GM21825 (cell line): ENCODE measurements at regions not wholly inside any gene's neighbourhood (a gene's known extent, or its start where the extent isn't known, plus 50 kb on each side); places are given as distances from the start of the nearest gene placed in this dataset.
"Not testable (repeated sequence)": the region's sequence is repeated elsewhere in the genome, so short reads cannot be mapped to it uniquely, and the experiment has no call there.

Experiments
- ATAC-seq: cut with Tn5 transposase; IDR thresholded peaks from one replicate; pipeline ENCODE4 v1.9.1; 2021; ENCODE audit warnings: mild to moderate bottlenecking, moderate library complexity; ENCODE audit not compliant: unreplicated experiment

DNA sequence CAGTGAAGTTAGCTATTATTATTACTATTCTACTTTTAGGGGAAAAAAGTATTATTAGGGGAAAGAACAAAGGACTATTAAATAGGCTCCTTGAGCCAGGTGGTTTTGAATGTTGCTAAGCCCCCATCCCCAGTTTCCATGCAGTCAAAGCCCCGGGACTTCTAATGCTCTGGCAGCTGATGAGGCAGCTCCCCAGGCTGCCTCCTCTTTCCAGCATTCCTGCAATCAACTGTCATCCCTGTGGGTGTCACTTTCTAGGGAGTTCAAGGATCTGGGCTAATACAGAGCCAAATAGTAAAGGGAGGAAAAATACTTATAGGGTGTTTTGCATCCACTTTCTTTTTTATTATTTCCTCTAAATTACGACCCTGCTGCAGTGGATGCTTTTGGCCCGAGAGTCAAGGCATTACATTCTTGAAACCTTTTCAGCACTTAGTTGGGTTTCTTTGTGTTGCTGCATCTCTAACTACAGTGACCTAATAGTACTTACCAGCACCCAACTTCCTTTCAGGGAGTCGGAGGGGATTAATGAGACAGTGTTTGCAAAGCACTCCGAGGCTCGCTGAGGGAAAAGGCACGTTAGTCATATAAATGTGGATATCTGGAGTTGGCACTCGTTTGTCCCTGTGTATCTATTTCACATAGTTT is 303.9 kb upstream of the MAP3K7 start:
- no peak for ATAC-seq

DNA sequence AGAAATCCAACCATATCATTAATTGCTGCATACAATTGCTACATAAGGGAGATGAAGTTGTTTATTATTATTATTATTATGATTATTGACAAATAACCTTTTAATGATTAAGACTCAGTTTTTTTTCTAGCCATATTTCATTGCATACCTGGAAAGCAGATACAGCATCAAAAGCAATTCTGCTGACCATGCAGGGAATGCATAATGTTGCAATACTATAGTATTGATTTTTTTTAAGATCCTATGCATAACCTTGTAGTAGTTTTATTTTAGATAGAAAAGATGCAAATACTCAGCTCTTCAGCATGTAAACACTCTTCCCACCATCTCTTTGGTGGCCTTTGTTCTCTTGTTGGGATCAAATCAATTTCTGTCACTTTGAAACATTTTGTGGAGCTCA is 300.9 kb upstream of the MAP3K7 start:
- ATAC-seq, result no peak

DNA sequence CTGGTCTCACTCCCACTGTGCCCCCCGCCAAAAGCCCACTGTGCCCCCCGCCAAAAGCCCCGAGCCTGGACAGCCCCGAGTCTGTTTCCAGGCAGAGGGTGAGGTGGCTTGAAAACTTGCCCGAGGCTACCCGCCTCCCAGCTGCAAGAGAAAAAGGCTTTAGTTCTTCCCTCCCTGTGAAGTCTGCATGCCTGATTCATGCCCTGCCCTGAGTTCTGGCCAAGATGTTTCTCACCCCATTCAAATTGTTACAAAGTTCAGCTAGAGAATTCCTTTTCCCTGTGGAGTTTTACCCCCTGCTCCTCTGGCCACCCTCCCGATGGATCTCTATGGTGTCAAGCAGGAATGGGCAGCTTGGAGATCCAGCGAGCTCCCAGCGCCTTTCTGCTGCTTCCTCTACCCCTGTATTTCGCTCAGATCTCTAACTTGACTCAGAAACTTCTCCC is 298.8 kb upstream of the MAP3K7 start:
- ATAC-seq, result no peak

DNA sequence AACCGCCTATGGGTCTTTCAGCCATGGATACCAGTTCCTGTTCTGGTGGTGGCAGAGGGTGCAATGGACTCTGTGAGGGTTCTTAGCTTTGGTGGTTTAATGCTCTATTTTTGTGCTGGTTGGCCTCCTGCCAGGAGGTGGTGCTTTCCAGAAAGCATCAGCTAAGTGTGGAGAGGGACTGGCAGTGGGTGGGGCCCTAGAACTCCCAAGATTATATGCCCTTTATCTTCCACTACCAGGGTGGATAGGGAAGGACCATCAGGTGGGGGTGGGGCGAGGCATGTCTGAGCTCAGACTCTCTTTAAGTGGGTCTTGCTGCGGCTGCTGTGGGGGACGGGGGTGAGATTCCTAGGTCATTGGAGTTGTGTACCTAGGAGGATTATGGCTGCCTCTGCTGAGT is 298.3 kb upstream of the MAP3K7 start:
- ATAC-seq, result not testable (repeated sequence)

DNA sequence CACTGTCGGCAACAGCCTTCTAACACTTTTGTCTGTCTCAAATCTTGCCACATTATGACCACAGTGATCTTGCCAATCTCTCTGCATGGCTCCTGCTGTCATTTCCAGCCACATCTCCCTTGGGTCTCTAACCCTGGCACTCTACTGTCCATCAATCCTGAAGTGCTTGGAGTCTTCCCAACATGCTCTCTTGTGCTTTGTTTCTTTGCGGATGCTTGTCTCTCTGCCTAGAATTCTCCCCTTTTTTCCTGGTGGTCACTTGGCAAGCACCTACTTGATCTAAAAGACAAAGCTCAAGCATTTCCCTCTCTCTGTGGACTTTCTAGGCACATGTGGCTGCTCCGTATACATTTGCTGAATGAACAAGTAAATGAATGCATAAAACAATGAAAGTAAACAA is 290.7 kb upstream of the MAP3K7 start:
- ATAC-seq, result no peak

DNA sequence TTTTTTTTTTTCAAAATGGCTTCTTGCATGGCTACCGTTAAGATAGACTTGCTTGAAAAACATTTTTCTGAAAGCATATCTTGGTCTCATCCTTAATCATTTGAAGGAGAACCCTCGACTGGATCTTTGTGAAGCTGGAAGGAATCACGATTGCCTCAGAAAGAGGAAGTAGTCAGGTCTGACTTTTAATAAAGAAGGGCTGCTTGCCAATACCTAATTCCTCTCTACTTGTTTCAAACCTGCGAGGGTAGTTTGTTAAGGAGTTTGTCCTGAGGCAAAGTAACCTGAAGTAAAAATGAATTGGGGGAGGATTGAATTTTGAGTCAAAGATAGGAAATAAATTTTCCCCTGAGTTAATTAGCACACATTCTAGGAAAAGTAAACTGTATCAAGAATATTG is 288.1 kb upstream of the MAP3K7 start:
- ATAC-seq, result no peak

DNA sequence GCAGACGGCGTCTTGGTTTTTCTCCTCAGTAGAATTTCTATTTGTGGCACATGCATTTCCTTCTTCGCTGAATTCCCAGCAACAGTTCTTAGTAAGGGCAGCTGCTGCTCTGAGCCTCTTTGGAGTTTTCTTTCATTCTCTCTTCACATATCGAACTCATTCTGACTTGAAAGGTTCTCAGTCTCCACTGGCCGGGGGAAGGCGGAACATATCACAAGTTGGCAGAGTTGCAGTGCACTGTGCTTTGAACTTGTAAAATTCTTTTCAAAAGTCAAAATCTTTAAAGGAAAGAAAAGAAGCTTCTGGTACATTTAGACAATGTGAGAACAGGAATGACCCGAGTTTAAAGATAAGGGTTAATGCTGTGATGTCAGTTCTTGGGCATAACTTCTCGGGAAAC is 286.1 kb upstream of the MAP3K7 start:
- no peak for ATAC-seq

DNA sequence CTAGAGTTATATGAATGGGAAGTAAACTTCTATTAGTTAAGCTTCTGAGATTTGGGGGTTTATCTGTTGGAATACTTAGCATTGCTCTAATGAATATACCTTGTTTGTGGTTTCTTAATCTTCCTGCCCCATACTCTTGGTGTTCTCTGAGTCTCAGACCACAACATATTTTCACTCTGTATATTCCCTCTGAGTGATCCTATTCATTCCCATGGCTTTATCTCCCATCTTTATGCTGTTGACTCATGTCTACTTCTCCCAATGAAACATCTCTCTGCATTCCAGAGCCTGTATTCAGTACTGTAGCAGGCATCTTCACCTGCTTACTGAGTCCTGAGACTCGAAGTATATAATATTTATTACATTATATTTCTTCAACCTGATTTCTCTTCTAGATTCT is 283.7 kb upstream of the MAP3K7 start:
- ATAC-seq, result no peak

DNA sequence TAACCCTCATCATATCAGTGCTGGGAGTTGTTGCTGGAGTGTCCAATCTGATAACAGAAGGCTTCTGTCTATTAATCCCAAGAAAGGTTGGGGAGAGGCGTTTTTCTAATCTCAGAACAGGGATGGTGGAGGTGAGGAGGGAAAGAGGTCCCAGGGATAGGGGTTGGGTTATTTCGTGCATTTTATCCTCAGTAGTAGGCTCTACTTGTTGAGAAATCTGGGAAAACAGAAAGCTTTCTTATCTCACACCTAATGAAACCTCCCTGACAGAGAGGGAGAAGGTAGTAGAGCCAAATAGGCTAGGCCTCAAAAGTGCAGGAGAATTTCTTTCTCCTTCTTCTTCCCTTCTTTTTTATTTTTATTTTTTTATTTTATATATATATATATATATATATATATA is 281.8 kb upstream of the MAP3K7 start:
- no peak for ATAC-seq

DNA sequence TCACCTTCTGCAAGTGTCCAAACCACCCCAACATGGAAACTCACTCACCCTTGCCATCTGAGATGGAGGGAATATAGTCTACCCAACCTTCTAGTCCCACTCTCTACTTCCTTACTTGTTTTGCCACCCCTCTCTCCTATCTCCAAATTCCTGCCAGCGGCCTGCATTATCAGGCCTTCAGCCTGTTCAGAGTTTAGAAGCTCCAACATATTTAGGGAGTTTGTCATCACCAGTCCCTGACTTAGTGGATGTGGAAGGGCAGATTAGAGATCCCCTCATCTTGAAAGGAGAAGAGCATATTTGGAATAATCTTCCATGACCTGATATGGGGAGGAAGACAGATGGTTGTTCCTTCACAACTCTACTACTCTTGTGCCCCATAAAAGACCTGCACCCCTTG is 281.4 kb upstream of the MAP3K7 start:
- ATAC-seq, result no peak

DNA sequence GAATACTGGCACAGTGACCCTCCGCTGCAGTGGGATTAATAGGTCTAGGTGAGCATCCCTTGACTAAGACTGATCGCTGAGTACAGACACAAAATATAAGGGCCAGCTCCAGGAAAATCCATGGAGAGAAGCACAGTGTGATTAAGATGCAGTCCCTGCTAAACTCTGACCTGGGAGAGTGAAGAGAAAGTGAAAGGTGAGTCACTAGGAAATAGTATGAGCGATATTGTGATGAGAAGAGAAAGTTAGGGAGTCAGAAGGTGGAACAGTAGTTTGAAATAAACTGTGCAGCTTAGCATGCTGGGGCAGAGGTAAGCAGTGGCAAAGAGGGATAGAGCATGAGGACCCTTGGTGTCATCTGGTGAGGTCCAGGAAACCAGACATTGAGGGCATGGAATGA is 278.6 kb upstream of the MAP3K7 start:
- ATAC-seq, result no peak

DNA sequence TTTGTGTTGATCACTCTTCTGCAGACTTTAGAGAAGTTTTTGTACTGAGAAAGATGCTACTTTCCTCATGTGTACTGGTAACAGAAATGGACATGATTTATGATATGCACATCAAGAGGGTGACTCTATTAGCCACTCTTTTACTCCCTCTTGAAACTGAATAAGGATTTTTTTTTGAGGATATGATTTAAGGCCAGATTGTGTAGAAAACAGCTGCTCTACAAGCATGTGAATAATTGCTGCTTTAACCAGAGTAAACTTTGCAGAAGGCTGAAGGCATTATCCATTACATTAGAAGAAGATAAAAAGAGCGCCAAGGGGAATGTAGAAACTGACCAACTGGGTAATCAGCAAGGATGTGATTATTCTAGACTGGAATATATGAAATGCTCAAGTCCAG is 276.2 kb upstream of the MAP3K7 start:
- no peak for ATAC-seq

DNA sequence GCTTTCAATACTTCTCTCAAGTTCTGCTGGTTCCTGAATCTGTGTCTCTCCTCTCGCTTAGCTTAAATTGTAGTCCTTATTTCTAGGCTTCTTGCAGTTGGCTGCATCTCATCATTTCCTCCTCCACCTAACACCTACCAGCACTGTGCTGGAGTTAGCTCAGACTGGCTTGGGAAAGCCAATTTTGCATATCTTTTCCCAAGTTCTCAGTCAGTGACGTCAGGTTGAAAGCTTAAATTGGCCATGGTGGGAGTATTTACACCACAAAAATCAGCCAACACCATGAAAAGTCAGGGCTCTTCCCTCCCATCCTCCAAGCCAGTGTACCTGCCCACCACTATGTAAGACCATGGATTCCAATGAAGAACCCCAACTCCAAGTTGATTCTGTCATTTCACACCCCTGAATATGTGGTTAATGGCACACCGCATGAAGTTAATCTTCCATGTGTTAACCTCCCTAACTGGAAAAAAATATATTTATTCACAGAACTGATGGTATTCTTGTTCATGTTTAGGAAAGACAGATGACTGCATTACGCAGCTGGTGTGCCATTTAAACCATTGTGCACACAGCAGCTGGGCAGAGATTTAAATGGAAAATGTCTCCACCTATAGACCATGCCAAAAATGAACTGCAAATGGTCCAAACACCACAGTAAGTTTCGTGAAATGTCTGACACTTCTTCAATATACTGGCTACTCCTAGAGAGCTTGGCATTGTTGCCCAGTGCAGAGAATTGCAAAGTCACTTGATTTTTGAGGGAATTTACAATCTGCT is 274.1 kb upstream of the MAP3K7 start:
- ATAC-seq, result no peak

DNA sequence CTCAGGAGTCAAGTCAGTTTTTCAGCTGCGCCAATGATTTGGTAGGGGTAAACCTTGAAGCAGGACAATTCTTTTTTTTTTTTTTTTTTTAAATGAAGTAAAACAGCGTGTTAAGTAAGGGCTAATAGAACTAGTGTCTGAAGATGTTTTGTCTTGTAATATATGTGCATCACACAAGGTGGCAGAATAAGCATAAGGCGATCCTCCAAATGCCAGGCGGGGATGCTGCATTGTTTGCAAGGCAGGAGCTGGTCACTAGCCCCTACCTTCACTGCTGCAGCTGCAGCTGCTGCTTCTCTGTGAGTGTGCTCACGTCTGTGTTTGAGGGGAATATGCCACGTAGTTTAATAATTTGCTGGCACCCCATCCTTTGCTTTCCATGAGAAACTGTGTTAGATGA is 272.7 kb upstream of the MAP3K7 start:
- no peak for ATAC-seq

DNA sequence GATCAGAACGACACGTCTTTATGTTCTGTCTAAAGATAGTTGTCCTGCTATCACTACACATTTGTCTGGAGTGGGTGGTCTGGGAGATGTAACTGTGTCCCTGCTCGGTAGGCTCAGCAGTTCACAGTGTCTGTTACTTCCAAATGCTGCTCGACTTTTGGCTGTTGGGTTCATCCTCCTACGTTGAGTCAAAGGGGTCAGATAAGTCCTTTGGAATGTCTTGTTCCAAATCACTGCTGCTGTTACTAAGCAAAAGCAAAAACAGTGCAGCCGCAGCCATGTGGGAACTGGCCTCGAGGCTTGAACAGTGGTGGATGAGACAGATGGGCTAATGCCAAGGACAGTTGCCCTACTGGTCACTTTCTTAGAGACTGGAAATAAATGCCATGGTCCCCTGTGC is 272.2 kb upstream of the MAP3K7 start:
- no peak for ATAC-seq

DNA sequence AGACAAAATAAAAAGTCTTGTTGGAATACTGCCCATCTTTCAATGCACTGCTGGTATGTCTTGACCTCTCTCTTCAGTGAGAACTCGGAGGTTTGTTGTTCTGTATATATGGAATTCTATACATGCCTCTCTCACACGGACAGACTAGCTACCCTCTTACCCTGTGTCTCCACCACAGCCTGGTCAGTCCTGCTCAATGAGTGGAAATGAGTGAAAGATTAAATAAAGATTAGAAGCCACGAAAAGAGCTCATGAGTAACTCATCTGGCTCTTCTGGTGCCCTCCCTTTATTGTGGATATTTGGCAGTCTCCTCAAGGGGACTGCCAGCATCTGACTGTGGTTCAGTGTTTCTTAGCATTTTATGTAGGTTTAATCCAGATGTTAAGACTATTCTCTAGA is 262.8 kb upstream of the MAP3K7 start:
- no peak for ATAC-seq

DNA sequence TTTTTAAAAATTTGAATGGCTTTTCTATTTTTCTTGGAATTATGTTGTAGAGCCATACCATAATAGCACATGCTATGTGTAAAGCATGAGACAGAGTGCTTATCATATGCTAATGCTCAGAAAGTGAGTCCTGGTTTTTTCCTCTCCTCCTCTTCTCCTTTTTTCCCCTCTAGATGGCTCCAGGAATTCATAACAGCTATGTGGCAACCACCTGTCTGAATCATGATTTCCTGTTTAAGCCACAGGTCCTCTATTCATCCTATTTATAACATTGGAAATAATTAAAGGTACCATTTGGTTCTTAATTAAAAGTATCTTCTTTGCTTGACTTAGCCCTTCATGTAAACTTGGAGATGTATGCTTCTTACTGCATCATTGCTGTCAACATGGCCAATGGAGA is 260.0 kb upstream of the MAP3K7 start:
- ATAC-seq, result no peak

DNA sequence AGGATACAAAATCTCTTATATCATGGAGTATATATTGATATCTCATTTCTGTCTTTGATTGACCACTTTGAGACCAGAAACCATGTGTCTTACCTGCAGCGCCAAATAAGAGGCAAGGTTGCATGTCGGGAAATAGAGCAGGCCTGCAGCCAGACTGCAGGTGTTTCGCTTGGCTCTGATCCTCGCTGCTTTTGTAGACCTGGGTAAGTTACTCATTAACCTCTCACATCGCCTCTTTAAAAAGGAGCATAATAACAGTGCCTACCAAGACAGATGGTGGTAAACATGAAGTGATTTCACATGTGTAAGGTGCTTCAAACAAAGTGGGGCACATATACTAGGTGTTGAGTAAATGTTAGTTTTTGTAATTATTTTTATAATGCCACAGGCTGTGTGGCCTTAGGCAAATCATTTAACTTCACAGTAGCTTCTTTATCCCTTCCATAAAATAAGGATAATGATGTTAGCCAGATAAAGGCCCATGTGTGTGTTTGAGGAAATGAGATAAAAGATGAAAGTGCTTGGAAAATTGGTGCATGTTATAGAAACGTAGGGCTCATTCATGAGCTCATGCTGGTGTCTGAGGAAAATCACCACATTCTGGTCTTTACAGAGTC is 248.8 kb upstream of the MAP3K7 start:
- ATAC-seq, result no peak

DNA sequence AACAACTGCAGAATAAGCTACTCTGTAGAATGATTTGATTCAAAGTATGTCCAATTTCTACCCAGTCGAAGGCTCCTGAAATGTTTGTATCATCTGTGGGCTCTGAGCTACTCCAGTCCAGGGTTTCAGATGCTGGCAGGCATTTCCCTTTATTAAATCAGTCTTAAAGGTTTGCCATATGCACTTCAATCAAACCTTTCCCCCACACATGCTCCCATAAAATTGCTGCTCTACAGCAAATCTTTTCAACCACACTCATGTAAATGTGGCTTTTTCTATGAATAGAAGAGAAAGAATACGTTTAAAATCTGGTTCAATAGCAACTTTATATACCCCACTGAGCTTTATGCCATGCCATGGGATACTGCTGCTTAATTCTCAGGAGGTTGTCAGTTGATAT is 242.4 kb upstream of the MAP3K7 start:
- no peak for ATAC-seq

DNA sequence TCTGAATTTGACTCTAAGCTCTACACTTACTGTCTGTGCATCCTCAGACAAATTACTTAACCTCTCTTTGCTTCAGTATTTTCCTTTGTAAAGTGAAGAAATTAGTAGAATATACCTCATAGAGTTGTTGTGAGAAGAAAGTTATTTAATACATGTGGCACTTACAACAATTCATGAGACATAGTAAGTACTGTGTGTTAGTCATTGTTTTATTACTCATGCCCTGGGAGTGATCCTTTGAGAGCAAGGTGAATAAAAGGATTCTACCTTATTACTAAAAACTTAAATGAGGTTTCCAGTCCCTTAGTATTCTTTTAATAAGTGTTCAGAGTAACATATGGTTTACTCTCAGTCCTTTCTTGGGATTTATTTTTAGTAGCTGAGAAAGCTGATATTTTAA is 233.6 kb upstream of the MAP3K7 start:
- no peak for ATAC-seq

DNA sequence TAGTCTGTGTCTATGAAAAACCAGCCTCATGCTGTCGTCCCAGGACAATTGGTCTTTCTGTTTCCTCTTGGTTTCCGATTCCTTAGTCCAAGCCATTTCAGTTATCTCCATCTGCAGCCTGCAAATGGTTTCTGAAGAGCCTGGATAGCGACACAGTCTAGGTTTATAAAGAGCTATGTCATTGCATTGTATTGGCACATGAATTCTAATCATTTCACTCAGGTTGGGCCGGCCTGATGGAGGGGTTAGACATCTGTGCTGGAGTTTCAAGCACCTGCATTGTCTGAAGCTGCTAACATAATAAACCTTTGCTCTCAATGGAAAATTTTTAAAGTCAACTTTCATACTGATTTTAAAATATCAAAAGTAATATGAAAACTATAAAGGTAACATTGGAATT is 232.6 kb upstream of the MAP3K7 start:
- ATAC-seq, result no peak

DNA sequence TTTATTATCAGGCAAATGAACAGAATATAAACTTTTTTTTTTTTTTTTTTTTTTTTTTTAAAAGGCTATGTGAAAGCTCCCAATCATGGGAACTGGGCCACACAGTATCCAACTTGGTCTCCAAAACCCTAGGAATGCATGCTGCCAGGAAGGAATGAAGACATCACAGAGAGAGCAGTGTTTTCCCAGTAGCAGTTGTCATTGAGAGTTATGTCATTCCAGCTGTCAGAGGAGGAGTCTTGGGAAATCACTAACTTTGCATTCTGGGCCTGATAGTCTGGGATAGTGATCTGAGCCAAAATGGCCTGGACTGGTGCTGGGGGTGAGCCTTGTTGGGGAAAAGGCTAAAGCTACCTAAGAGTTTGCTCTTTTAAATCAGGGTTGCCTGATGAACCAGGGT is 231.3 kb upstream of the MAP3K7 start:
- ATAC-seq, result no peak
